Neutrophil (primary cell): ENCODE measurements at regions not wholly inside any gene's neighbourhood (a gene's known extent, or its start where the extent isn't known, plus 50 kb on each side); places are given as distances from the start of the nearest gene placed in this dataset.
"Not testable (repeated sequence)": the region's sequence is repeated elsewhere in the genome, so short reads cannot be mapped to it uniquely, and the experiment has no call there.

Experiments
- H3K27ac ChIP-seq: fragments of 200-600 bp; sonication (generic); 2 replicates; pipeline ENCODE4 v1.5.1; 2016; ENCODE audit warnings: mild to moderate bottlenecking, moderate library complexity
- H3K27me3 ChIP-seq: fragments of 200-600 bp; sonication (generic); 2 replicates; pipeline ENCODE4 v1.6.0; 2016; ENCODE audit warnings: mild to moderate bottlenecking
- H3K36me3 ChIP-seq: fragments of 200-600 bp; sonication (generic); 2 replicates; pipeline ENCODE4 v1.5.1; 2017
- H3K4me1 ChIP-seq, 2 experiments: fragments of 200-600 bp in 1 of 2; sonication (generic) in 1 of 2; 1 replicate in 1 of 2; 2 replicates in 1 of 2; pipeline versions ENCODE4 v1.5.1 to v1.6.1; 2013 to 2016; ENCODE audit warnings: low read depth in 1 of 2, low read length in 1 of 2, mild to moderate bottlenecking in 1 of 2, moderate library complexity in 1 of 2; ENCODE audit not compliant: control insufficient read depth in 1 of 2, insufficient read depth in 1 of 2
- H3K4me3 ChIP-seq, 2 experiments: fragments of 200-600 bp in 1 of 2; sonication (generic) in 1 of 2; 1 replicate in 1 of 2; 2 replicates in 1 of 2; pipeline ENCODE4 v1.5.1; 2013 to 2016; ENCODE audit warnings: low read depth in 1 of 2, low read length in 1 of 2, mild to moderate bottlenecking in 1 of 2, moderate library complexity in 1 of 2
- H3K9me3 ChIP-seq: fragments of 200-600 bp; sonication (generic); 2 replicates; pipeline ENCODE4 v1.5.1; 2016
- TF ChIP-seq, protein P1 (sequence below): fragments of 200-600 bp; sonication (generic); IDR thresholded peaks from 2 replicates; pipeline ENCODE4 v1.5.1; 2016; ENCODE audit warnings: antibody characterized with exemption

DNA sequence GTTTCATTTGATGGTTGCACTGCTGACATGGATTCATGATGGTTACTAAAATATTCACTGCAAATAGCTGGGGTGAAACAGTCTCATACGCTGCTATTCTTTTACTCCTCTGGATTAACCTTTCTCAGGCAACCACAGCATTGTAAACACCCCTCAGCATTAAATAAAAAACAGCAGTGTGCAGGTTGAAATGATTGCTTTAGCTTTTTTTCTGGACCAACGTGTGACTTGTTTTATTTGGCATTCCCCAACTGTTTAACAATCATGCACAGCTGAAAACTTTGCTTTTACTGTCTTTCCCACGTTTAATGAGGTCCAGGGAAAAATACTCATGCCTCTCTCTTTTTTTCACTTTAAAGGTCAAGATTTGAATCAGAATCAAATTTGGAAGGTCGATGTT is 490.8 kb downstream of the RAPGEF2 start:
- H3K9me3 ChIP-seq: no peaks in the 10 kb centered on the region
- TF ChIP-seq, protein P1, sequence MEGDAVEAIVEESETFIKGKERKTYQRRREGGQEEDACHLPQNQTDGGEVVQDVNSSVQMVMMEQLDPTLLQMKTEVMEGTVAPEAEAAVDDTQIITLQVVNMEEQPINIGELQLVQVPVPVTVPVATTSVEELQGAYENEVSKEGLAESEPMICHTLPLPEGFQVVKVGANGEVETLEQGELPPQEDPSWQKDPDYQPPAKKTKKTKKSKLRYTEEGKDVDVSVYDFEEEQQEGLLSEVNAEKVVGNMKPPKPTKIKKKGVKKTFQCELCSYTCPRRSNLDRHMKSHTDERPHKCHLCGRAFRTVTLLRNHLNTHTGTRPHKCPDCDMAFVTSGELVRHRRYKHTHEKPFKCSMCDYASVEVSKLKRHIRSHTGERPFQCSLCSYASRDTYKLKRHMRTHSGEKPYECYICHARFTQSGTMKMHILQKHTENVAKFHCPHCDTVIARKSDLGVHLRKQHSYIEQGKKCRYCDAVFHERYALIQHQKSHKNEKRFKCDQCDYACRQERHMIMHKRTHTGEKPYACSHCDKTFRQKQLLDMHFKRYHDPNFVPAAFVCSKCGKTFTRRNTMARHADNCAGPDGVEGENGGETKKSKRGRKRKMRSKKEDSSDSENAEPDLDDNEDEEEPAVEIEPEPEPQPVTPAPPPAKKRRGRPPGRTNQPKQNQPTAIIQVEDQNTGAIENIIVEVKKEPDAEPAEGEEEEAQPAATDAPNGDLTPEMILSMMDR: no peak
- no peaks in the 10 kb centered on the region for H3K36me3 ChIP-seq
- H3K27me3 ChIP-seq: no peaks in the 10 kb centered on the region
- no peak overlapping the region for H3K4me3 ChIP-seq
- H3K27ac ChIP-seq: no peak overlapping the region
- H3K4me1 ChIP-seq: no peaks in the 10 kb centered on the region

DNA sequence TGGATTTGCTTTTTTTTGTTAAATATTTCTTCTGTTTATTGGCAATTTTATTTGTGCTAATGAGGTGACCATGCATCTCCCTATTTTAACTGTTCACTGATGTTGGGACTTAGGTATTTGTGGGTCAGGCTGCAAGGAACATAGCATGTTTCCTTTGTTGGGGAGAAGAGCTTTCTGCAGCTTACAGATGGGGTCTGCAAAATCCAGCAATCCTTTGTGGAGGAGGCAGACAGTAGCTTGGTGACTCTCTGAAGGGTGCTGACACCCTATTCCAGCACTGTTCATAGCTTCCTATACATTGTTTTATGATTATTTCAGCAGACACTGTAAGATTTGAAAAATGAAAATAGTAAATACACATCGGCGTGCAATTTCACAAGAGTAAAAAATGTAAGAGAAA is 491.7 kb downstream of the RAPGEF2 start:
- TF ChIP-seq, protein P1: no peak
- Histone ChIP-seq H3K27me3 (no peaks in the 10 kb centered on the region), H3K36me3 (no peaks in the 10 kb centered on the region), H3K4me3 (no peak overlapping the region), H3K4me1 (no peaks in the 10 kb centered on the region), H3K27ac (no peak overlapping the region), H3K9me3 (no peaks in the 10 kb centered on the region)

DNA sequence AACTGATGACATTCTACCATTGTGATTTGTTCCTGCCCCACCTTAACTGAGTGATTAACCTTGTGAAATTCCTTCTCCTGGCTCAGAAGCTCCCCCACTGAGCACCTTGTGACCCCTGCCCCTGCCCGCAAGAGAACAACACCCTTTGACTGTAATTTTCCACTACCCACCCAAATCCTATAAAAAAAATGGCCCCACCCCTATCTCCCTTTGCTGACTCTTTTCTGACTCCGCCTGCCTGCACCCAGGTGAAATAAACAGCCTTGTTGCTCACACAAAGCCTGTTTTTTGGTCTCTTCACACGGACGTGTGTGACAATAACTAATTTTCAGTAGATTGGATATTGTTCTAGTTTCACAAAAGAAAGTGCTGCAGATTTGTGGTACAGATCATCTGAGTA is 492.2 kb downstream of the RAPGEF2 start:
- not testable (repeated sequence) for H3K9me3 ChIP-seq, H3K4me1 ChIP-seq, H3K27me3 ChIP-seq, H3K4me3 ChIP-seq, H3K27ac ChIP-seq, H3K36me3 ChIP-seq

DNA sequence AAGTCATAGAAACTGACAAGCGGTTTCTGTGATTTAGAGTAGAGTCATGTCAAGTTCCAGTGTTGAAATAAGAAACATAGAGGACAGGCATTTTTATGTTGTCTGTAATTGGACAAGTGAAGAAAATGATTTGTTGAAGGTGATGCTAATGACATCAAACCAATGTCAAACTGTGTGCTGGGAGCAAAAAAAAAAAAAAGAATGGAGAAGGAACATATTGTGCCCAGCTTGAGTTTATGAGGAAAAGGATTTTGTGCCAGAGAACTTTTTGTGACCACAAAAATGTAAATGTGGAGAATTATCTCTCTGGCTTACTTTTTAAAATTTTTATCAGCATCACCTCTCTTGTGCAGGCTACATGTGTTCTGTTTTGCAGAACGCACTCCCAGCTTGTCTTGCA is 495.7 kb downstream of the RAPGEF2 start:
- TF ChIP-seq, protein P1: no peak
- H3K9me3 ChIP-seq: no peaks in the 10 kb centered on the region
- H3K27ac ChIP-seq: no peak overlapping the region
- H3K27me3 ChIP-seq: no peaks in the 10 kb centered on the region
- H3K4me1 ChIP-seq: no peaks in the 10 kb centered on the region
- H3K4me3 ChIP-seq: no peak overlapping the region
- H3K36me3 ChIP-seq: no peaks in the 10 kb centered on the region

DNA sequence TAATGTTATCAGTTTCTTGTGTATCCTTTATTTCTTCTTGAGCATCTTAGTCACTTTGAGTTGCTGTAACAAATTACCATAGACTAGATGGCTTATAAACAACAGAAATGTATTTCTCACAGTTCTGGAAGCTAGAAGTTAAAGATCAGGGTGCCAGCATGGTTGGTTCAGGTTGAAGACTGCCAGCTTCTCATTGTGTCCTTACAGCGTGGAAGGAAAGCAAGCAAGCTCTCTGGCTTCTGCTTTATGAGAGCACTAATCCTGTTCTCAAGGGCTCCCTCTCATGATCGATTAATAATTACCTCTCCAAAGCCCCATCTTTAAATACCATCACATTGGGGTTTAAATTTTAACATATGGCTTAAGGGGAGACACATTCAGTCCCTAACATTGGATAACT is 497.2 kb downstream of the RAPGEF2 start:
- Histone ChIP-seq H3K27ac (no peak overlapping the region), H3K36me3 (no peaks in the 10 kb centered on the region), H3K4me3 (no peak overlapping the region), H3K9me3 (no peaks in the 10 kb centered on the region), H3K27me3 (no peaks in the 10 kb centered on the region), H3K4me1 (no peaks in the 10 kb centered on the region)
- TF ChIP-seq, protein P1: no peak

DNA sequence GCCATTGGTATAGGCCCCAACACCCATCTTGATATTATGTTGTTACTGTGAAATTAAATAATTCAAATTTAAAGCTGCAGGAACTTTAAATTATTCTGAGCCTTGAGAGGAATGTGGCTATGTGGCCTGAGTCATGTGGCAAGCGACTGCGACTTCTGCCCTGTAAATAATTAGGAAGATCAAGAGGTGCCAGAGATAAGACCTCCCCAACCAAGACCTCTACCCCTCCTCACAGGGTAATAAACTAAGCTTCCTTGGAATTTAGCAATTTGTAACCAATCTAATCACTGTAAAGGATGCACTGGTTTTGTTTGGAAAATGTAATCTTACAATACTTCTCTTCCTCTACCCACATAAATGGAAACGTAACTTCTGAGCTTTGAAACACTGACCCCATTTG is 501.9 kb downstream of the RAPGEF2 start:
- TF ChIP-seq, protein P1: no peak
- Histone ChIP-seq H3K9me3 (no peaks in the 10 kb centered on the region), H3K27me3 (no peaks in the 10 kb centered on the region), H3K4me3 (no peak overlapping the region), H3K4me1 (no peaks in the 10 kb centered on the region), H3K36me3 (no peaks in the 10 kb centered on the region), H3K27ac (no peak overlapping the region)
